ENCODE measurements at regions not wholly inside any gene's neighbourhood (a gene's known extent, or its start where the extent isn't known, plus 50 kb on each side); places are given as distances from the start of the nearest gene placed in this dataset.

DNA sequence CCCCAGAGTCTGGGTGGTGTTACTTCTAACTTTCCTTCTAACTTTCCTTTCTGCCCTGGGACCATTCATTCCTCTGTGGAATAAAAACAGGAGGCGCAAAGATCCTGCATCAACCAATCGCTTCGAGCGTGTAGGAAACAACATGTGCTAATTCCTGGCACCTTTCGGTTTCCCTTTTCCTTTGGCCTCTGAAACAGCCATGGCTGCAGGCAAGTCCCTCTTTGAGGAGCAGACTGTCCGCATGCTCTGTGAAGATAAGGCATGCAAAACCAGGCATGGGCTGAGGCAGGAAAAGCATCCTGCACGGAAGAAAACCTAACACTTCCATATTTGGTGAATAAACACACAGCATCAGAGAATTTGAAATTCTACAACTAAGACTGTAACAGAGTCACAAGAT, 128.3 kb downstream of the HSD17B3 start:
- H3K27ac ChIP-seq: no peak overlapping the region
- TF ChIP-seq, protein P1, sequence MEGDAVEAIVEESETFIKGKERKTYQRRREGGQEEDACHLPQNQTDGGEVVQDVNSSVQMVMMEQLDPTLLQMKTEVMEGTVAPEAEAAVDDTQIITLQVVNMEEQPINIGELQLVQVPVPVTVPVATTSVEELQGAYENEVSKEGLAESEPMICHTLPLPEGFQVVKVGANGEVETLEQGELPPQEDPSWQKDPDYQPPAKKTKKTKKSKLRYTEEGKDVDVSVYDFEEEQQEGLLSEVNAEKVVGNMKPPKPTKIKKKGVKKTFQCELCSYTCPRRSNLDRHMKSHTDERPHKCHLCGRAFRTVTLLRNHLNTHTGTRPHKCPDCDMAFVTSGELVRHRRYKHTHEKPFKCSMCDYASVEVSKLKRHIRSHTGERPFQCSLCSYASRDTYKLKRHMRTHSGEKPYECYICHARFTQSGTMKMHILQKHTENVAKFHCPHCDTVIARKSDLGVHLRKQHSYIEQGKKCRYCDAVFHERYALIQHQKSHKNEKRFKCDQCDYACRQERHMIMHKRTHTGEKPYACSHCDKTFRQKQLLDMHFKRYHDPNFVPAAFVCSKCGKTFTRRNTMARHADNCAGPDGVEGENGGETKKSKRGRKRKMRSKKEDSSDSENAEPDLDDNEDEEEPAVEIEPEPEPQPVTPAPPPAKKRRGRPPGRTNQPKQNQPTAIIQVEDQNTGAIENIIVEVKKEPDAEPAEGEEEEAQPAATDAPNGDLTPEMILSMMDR (conservative IDR thresholded peaks at IDR 0.05): no peak
- TF ChIP-seq ZFX (IDR thresholded peaks at IDR 0.05): no peak

DNA sequence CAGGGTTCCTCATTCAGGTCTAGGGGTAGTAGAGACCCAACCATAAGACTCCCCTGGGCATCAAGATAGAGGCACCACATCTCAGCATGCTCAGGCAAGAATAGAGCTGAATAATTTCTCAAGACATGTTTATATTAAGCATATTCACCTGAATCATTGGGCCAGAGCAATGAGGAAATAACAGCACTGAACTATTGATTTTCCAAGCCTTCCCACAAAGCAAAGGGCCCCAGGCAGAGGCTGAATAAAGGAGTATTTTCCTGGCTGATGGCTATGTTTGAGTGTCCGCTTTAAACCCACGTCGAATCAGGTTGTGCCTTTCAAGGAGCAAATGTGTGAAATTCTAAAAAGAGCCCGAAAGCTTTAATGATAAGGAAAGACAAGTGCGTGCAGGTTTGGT, 129.2 kb downstream of the HSD17B3 start:
- no peak overlapping the region for H3K27ac ChIP-seq
- TF ChIP-seq, protein P1 (conservative IDR thresholded peaks at IDR 0.05): no peak

DNA sequence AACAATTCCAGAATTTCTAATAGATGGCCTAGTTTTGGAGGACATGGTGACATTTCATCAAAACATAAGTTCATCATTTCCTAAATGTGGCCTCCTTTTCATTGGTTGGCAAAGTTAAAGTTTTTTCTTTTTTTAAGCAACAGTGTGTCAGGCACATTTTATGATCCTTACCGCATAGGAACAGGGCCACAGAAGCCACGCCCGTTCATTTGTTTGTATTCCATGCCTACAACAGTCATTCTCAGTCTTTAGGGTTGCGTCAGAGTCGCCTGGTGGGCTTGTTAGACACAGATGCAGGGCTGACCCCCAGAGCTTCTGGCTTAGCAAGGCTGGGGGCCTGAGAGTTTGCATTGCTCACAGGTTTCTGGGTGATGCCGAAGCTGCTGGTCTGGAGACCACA, 130.2 kb downstream of the HSD17B3 start:
- no peak overlapping the region for H3K27ac ChIP-seq
- TF ChIP-seq ZFX (IDR thresholded peaks at IDR 0.05): no peak
- TF ChIP-seq, protein P1 (conservative IDR thresholded peaks at IDR 0.05): no peak

DNA sequence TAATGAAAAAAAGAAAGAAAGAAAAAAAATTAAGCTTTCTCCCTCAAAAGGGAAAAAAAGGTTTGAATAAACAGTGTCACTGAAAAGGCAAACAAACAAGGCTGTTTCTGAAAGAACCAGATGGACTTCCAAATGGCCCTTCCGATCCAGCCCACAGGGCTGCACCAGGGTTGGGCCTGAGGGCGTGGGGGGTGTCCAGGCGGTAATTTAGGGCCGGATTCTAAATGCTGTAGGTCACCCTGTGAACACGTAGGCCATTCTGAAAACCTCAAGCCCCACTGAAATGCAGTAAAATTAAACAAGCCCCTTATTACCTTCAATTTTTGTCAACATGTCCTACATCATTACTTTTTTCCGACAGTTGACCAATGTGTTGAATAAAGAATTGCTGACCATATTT, 132.1 kb downstream of the HSD17B3 start:
- H3K27ac ChIP-seq: peak overlapping the region; percentile 33
- TF ChIP-seq, protein P1 (conservative IDR thresholded peaks at IDR 0.05): no peak
- TF ChIP-seq ZFX (IDR thresholded peaks at IDR 0.05): no peak

DNA sequence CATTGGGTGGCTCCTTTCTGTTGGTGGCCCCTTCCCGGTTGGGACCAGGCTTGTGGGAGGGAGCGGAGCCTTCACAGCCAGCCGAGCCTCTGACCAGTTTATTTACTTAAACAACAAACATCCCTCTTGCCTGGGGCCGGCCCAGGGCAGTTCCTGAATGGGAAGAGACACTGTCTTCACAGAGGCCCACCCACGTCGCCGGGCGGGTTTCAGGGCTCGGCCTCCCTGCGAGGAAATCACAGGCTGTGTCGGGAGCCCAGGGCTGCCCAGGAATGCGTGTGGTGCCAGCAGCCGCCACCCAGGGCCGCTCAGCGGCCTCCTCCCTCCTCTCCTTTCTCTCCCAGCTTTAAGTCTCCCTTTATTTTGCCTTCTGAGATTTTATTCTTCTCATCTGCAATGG, 132.5 kb downstream of the HSD17B3 start:
- H3K27ac ChIP-seq: peak overlapping the region; percentile 33
- TF ChIP-seq ZFX (IDR thresholded peaks at IDR 0.05): no peak
- TF ChIP-seq, protein P1 (conservative IDR thresholded peaks at IDR 0.05): no peak

DNA sequence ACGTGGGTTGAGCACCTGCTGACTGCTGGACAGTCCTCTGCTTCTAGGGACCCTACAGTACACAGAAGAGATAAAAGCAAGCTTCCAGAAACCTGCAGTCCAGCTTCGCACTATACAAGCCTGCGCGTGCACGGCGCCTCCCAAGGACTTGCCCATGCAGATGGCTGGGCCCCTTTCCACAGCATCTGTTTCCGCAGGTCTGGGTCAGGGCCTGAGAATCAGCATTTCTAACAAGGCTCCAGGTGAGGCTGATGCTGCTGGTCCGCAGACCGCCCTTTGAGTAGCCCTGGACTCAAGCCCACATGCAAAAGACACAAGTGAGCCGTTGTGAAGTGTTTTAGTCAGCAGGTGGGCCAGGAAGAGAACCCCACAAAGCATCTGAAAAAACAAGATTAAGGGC, 133.1 kb downstream of the HSD17B3 start:
- H3K27ac ChIP-seq: peak overlapping the region; percentile 33
- TF ChIP-seq, protein P1 (conservative IDR thresholded peaks at IDR 0.05): no peak
- no peak for TF ChIP-seq ZFX (IDR thresholded peaks at IDR 0.05)

DNA sequence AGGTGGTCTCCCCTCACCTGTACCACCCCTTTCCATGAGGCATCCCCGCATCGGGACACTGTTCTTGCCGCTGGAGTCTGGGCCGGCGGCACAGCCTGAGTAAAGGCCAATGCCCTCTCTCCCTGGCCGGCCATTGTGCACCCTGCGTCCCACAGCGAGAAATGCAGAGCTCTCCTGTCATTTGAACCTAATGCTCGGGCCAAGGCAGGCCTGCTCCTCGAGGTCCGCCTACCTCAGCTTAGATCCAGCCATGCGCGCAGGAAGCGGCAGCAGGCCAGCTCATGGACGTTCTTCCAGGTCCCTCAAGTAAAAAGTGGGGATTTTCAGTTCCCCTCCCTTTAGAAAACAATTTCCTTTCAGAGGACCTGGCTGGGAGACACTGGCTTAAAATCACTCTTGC, 135.0 kb downstream of the HSD17B3 start:
- no peak overlapping the region for H3K27ac ChIP-seq
- TF ChIP-seq, protein P1 (conservative IDR thresholded peaks at IDR 0.05): no peak
- TF ChIP-seq ZFX (IDR thresholded peaks at IDR 0.05): no peak

All from C4-2B (cell line).